RWPE1 (cell line): ENCODE measurements at regions not wholly inside any gene's neighbourhood (a gene's known extent, or its start where the extent isn't known, plus 50 kb on each side); places are given as distances from the start of the nearest gene placed in this dataset.

ENCODE experiments used
- CTCF ChIA-PET: fragments of 350-600 bp; sonication (Branson Sonifier 250); formaldehyde crosslinking; extraction: SDS; loops from one replicate; lab custom pipeline; 2021; lab: Yijun Ruan, JAX
- POLR2A ChIA-PET: fragments of 400-600 bp; formaldehyde crosslinking; extraction: SDS; loops from one replicate; lab custom pipeline; 2020; ENCODE audit warnings: antibody characterized with exemption; ENCODE audit not compliant: low non-redundant PET; lab: Yijun Ruan, JAX
- DNase-seq: peaks from one replicate; pipeline ENCODE4 v3.0.0; 2012; ENCODE audit warnings: low spot score
- H3K27ac ChIP-seq: fragments of 450-650 bp; 2 replicates; pipeline ENCODE4 v1.5.1; 2017
- CTCF ChIP-seq: fragments of 450-650 bp; conservative IDR thresholded peaks from 2 replicates; pipeline ENCODE4 v1.5.1; 2017; ENCODE audit warnings: low read depth, mild to moderate bottlenecking

GRCh38 chr1:217249857-217250256, 381.0 kb downstream of the GPATCH2 start:
- ChIA-PET POLR2A (no interaction called here), CTCF (interaction anchor here (0.6 kb wide), 1 partner anchor 47 kb away, joined by 3 read pairs; no protein-coding TSS in a partner anchor)
- no peak overlapping the region for H3K27ac ChIP-seq
- TF ChIP-seq CTCF: no peak
- no peak for DNase-seq

- no peak overlapping the region for H3K27ac ChIP-seq
- ChIA-PET CTCF (interaction anchor here (0.6 kb wide), 1 partner anchor 10 kb away, joined by 3 read pairs; no protein-coding TSS in a partner anchor), POLR2A (no interaction called here)
- TF ChIP-seq CTCF: no peak
- DNase-seq: no peak
These were observed 385.9 kb downstream of the GPATCH2 start for GRCh38 chr1:217244971-217245370.

GRCh38 chr1:217240656-217241055, 390.2 kb downstream of the GPATCH2 start:
- DNase-seq: no peak
- no peak for TF ChIP-seq CTCF
- ChIA-PET POLR2A (no interaction called here), CTCF (no interaction called here)
- H3K27ac ChIP-seq: no peak overlapping the region

- no peak overlapping the region for H3K27ac ChIP-seq
- TF ChIP-seq CTCF: no peak
- CTCF ChIA-PET: no interaction called here
- POLR2A ChIA-PET: no interaction called here
- DNase-seq: no peak
These were observed 391.9 kb downstream of the GPATCH2 start for GRCh38 chr1:217238945-217239344.

- no peak for DNase-seq
- ChIA-PET CTCF (interaction anchor here (0.6 to 0.7 kb wide), 3 partner anchors 15 to 375 kb away, joined by 3 to 6 read pairs (median 4); no protein-coding TSS in a partner anchor), POLR2A (no interaction called here)
- no peak for TF ChIP-seq CTCF
- H3K27ac ChIP-seq: no peak overlapping the region
These were observed 400.5 kb downstream of the GPATCH2 start for GRCh38 chr1:217230412-217230811.

- CTCF ChIA-PET: interaction anchor here (0.6 kb wide), 1 partner anchor 479 kb away, joined by 3 read pairs; no protein-coding TSS in a partner anchor
- TF ChIP-seq CTCF: no peak
- DNase-seq: no peak
- POLR2A ChIA-PET: no interaction called here
- no peak overlapping the region for H3K27ac ChIP-seq
These were observed 402.2 kb downstream of the GPATCH2 start for GRCh38 chr1:217228689-217229088.

- ChIA-PET CTCF (interaction anchor here (0.5 kb wide), 1 partner anchor 1080 kb away, joined by 3 read pairs; no protein-coding TSS in a partner anchor), POLR2A (no interaction called here)
- no peak for DNase-seq
- no peak overlapping the region for H3K27ac ChIP-seq
- no peak for TF ChIP-seq CTCF
These were observed 406.7 kb downstream of the GPATCH2 start for GRCh38 chr1:217224201-217224600.
